HCT116 (cell line): ENCODE measurements at regions not wholly inside any gene's neighbourhood (a gene's known extent, or its start where the extent isn't known, plus 50 kb on each side); places are given as distances from the start of the nearest gene placed in this dataset.

Experiments
- CEBPB ChIP-seq: IDR thresholded peaks from 2 replicates; pipeline ENCODE4 v1.6.1; 2012; ENCODE audit warnings: low read depth
- CTCF ChIP-seq, 3 experiments: fragments of 200-600 bp in 1 of 3; sonication (generic) in 1 of 3; IDR thresholded peaks in 2 of 3; conservative IDR thresholded peaks in 1 of 3; 2 replicates each; pipeline ENCODE4 v1.5.1; 2012 to 2017; ENCODE audit warnings: low read depth in 2 of 3, low read length in 2 of 3, antibody characterized with exemption in 1 of 3, borderline replicate concordance in 1 of 3, control low read depth in 1 of 3, mild to moderate bottlenecking in 1 of 3, mixed read lengths in 1 of 3, mixed run types in 1 of 3, moderate library complexity in 1 of 3; ENCODE audit not compliant: insufficient read depth in 1 of 3
- EZH2 ChIP-seq: fragments of 200-600 bp; sonication (generic); IDR thresholded peaks from 2 replicates; pipeline ENCODE4 v1.6.1; 2017; ENCODE audit warnings: antibody characterized with exemption, mixed run types
- FOSL1 ChIP-seq: IDR thresholded peaks from 2 replicates; pipeline ENCODE4 v1.6.1; 2012; ENCODE audit warnings: low read depth
- JUND ChIP-seq: IDR thresholded peaks from 2 replicates; pipeline ENCODE4 v1.6.1; 2012
- MAX ChIP-seq: IDR thresholded peaks from 2 replicates; pipeline ENCODE4 v1.6.1; 2012
- POLR2AphosphoS5 ChIP-seq: IDR thresholded peaks from 2 replicates; pipeline ENCODE4 v1.6.1; 2011; ENCODE audit warnings: mild to moderate bottlenecking, low read depth, low read length, moderate library complexity
- RAD21 ChIP-seq: IDR thresholded peaks from 2 replicates; pipeline ENCODE4 v1.6.1; 2012; ENCODE audit warnings: low read depth, mild to moderate bottlenecking
- SP1 ChIP-seq: IDR thresholded peaks from 2 replicates; pipeline ENCODE4 v1.6.1; 2012; ENCODE audit warnings: low read depth

DNA sequence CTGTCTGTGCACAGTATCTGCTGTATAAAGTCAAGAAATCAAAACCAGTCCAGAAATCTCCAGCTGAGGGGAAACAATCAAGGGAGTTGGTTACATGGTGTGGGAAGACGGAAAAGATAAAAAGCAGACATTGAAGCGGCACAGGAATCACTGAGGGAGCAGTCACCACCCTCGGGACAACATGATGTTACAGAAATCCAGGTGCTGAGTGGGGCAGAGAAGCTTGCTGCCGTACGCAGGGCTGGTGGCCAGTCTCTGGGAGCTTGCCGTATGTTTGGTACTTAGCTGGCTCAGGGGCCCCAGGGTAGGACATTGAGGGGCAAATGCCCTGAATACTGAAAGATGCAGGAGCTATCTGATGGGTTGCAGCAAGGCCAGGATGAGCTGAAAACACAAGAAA lies 237.9 kb downstream of the EDEM1 start:
- TF ChIP-seq CTCF (IDR thresholded peaks at IDR 0.05 in 2 of 3, conservative IDR thresholded peaks at IDR 0.05 in 1 of 3; ENCODE audit: borderline replicate concordance in 1 of 3, insufficient read depth in 1 of 3, low read depth in 2 of 3, low read length in 2 of 3), result no peak
- no peak for TF ChIP-seq RAD21
- no peak for TF ChIP-seq POLR2AphosphoS5
- no peak for TF ChIP-seq JUND
- TF ChIP-seq CEBPB, result no peak
- no peak for TF ChIP-seq MAX
- TF ChIP-seq EZH2, result no peak
- no peak for TF ChIP-seq FOSL1
- no peak for TF ChIP-seq SP1
